Left lung (tissue), 4 donors: ENCODE measurements at regions not wholly inside any gene's neighbourhood (a gene's known extent, or its start where the extent isn't known, plus 50 kb on each side); places are given as distances from the start of the nearest gene placed in this dataset.
A peak's percentile ranks its signal among the peaks of the same experiment; 100 is the strongest.

ENCODE experiments used
- ATAC-seq: fragments of 200-7000 bp; cut with Tn5 transposase; one replicate; pipeline ENCODE4 v1.9.1; 2020; ENCODE audit warnings: moderate library complexity
- DNase-seq, 4 donors: peaks; one replicate each; pipeline ENCODE4 v3.0.0-alpha.2; 2013 to 2020
- H3K27ac ChIP-seq, 2 donors: fragments of 200-600 bp; sonication (generic) in 1 of 2; one replicate each; pipeline versions ENCODE4 v1.5.0 to v1.8.0; 2020 to 2021
- H3K27me3 ChIP-seq, 2 donors: fragments of 200-600 bp; sonication (generic) in 1 of 2; one replicate each; pipeline versions ENCODE4 v1.5.0 to v1.8.0; 2020 to 2021
- H3K36me3 ChIP-seq, 2 donors: fragments of 200-600 bp; sonication (generic) in 1 of 2; one replicate each; pipeline versions ENCODE4 v1.5.0 to v1.8.0; 2020 to 2021
- H3K4me1 ChIP-seq, 2 donors: fragments of 200-600 bp; one replicate each; pipeline ENCODE4 v1.8.0; 2021
- H3K4me3 ChIP-seq, 2 donors: fragments of 200-600 bp; sonication (generic) in 1 of 2; one replicate each; pipeline versions ENCODE4 v1.5.0 to v1.8.0; 2020 to 2021; ENCODE audit warnings: mild to moderate bottlenecking in 1 of 2
- H3K9me3 ChIP-seq, 2 donors: fragments of 200-600 bp; sonication (generic) in 1 of 2; one replicate each; pipeline versions ENCODE4 v1.5.0 to v1.8.0; 2020 to 2021
- intact Hi-C, 2 donors: fragments of 100-400 bp; cut with DNase I; formaldehyde crosslinking; loops; one replicate each; pipeline versions ENCODE4 v1.11.2 to v1.14.2; 2022
- TF ChIP-seq, protein P1 (sequence below), 2 donors: fragments of 200-600 bp; sonication (generic) in 1 of 2; IDR thresholded peaks; one replicate each; pipeline versions ENCODE4 v1.5.0 to v1.8.0; 2021; ENCODE audit warnings: antibody characterized with exemption in 2 of 2
- donor health status: DM: no; HTN: yes; CAD: no.
- donor health status: DM: no; HTN: no; CAD: no.

- intact Hi-C loops = no loop called here
- H3K9me3 ChIP-seq = no peaks in the 10 kb centered on the region
- H3K4me1 ChIP-seq = no peaks in the 10 kb centered on the region
- H3K4me3 ChIP-seq = no peak overlapping the region
- no peak overlapping the region for H3K27ac ChIP-seq
- no peaks in the 10 kb centered on the region for H3K36me3 ChIP-seq
- H3K27me3 ChIP-seq = no peaks in the 10 kb centered on the region
- no peak for ATAC-seq
- TF ChIP-seq, protein P1, sequence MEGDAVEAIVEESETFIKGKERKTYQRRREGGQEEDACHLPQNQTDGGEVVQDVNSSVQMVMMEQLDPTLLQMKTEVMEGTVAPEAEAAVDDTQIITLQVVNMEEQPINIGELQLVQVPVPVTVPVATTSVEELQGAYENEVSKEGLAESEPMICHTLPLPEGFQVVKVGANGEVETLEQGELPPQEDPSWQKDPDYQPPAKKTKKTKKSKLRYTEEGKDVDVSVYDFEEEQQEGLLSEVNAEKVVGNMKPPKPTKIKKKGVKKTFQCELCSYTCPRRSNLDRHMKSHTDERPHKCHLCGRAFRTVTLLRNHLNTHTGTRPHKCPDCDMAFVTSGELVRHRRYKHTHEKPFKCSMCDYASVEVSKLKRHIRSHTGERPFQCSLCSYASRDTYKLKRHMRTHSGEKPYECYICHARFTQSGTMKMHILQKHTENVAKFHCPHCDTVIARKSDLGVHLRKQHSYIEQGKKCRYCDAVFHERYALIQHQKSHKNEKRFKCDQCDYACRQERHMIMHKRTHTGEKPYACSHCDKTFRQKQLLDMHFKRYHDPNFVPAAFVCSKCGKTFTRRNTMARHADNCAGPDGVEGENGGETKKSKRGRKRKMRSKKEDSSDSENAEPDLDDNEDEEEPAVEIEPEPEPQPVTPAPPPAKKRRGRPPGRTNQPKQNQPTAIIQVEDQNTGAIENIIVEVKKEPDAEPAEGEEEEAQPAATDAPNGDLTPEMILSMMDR (IDR thresholded peaks at IDR 0.05) = no peak
- DNase-seq = no peak
Measured at GRCh38 chr9:108283696-108284095, 572.1 kb downstream of the ACTL7B start.

DNA sequence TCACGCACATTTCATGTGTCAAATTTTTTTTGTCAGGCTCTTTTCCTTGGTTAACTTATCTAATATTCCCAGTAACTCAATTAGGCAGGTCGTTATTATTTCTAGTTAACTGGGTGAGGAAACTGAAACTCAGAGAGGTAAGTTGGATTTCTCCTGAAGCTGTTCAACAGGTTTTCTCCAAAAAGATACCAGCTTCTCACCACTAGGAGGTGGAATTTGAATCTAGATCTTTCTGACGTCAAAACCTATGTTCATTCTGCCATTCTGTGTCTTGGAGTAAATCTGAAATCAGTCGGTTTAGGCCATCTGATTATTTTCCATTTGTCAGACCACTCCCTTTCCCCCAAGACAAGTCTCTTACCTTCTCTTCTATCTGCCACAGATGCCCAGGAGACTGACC, 572.9 kb downstream of the ACTL7B start:
- intact Hi-C loops = no loop called here
- no peak for DNase-seq
- H3K9me3 ChIP-seq = no peaks in the 10 kb centered on the region
- TF ChIP-seq, protein P1 (IDR thresholded peaks at IDR 0.05) = peak in 1 of 2 donors; percentile 26
- no peak overlapping the region for H3K4me3 ChIP-seq
- H3K36me3 ChIP-seq = no peaks in the 10 kb centered on the region
- ATAC-seq = no peak
- H3K27me3 ChIP-seq = no peaks in the 10 kb centered on the region
- H3K4me1 ChIP-seq = no peaks in the 10 kb centered on the region
- H3K27ac ChIP-seq = no peak overlapping the region

- Histone ChIP-seq H3K27ac (no peak overlapping the region), H3K27me3 (no peaks in the 10 kb centered on the region), H3K9me3 (no peaks in the 10 kb centered on the region), H3K36me3 (no peaks in the 10 kb centered on the region), H3K4me3 (no peak overlapping the region), H3K4me1 (no peaks in the 10 kb centered on the region)
- DNase-seq = no peak
- TF ChIP-seq, protein P1 (IDR thresholded peaks at IDR 0.05) = no peak
- no peak for ATAC-seq
- intact Hi-C loops = no loop called here
Measured at GRCh38 chr9:108281696-108282095, 574.1 kb downstream of the ACTL7B start.

DNA sequence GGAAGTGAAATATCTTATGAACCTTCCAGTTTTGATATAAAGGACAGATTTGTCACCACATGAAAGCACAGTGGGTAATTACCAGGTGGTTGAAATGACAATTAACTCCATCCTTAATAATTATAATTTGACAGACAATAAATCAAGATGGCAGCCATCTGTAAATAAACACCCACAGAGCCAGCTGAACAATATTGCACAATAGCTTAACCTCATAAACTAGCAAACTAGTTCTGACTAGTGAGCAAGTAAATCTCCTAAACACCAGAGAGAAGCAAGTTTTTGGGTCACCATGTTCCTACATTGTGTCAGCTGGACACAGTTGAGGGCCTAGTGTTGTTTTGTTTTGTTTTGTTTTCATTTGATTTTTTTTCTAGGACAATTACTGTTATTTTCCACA, 577.4 kb downstream of the ACTL7B start:
- TF ChIP-seq, protein P1 (IDR thresholded peaks at IDR 0.05) = no peak
- intact Hi-C loops = no loop called here
- no peak for DNase-seq

GRCh38 chr9:108277216-108277615, 578.6 kb downstream of the ACTL7B start:
- Histone ChIP-seq H3K36me3 (no peaks in the 10 kb centered on the region), H3K27ac (no peak overlapping the region), H3K4me3 (no peak overlapping the region), H3K27me3 (no peaks in the 10 kb centered on the region), H3K4me1 (peaks cover 0 to 4% of the 10 kb centered on the region in 2 donors), H3K9me3 (no peaks in the 10 kb centered on the region)
- DNase-seq (no peak), ATAC-seq (no peak)
- intact Hi-C loops = no loop called here
- TF ChIP-seq, protein P1 (IDR thresholded peaks at IDR 0.05) = no peak

More for the DNA sequence above, 577.4 kb downstream of the ACTL7B start:
- Histone ChIP-seq H3K4me1 (no peaks in the 10 kb centered on the region), H3K27me3 (no peaks in the 10 kb centered on the region), H3K36me3 (no peaks in the 10 kb centered on the region), H3K9me3 (no peaks in the 10 kb centered on the region), H3K4me3 (no peak overlapping the region), H3K27ac (no peak overlapping the region)
- no peak for ATAC-seq
